ENCODE measurements at regions not wholly inside any gene's neighbourhood (a gene's known extent, or its start where the extent isn't known, plus 50 kb on each side); places are given as distances from the start of the nearest gene placed in this dataset.
"Not testable (repeated sequence)": the region's sequence is repeated elsewhere in the genome, so short reads cannot be mapped to it uniquely, and the experiment has no call there.

GRCh38 chrX:140422501-140422900, 82.4 kb downstream of the SOX3 start:
- in situ Hi-C loops (cut with HindIII; ENCODE audit: low pct_unique_long_range_greater_than_20kb, low sequenced_read_pairs) (no loop called here), intact Hi-C loops (cut with micrococcal nuclease; ENCODE audit: unreplicated experiment) (no loop called here)
- Histone ChIP-seq H3K27me3 (ENCODE audit: control insufficient read depth, insufficient read depth, low read length) (no peaks in the 10 kb centered on the region), H3K4me3 (ENCODE audit: low read depth in 2 of 2, low read length in 2 of 2) (no peak overlapping the region), H3K4me1 (ENCODE audit: control insufficient read depth, insufficient read depth, low read length) (no peaks in the 10 kb centered on the region), H3K27ac (ENCODE audit: low read length) (no peak overlapping the region), H3K9me3 (ENCODE audit: control insufficient read depth, insufficient read depth, low read depth, low read length) (no peaks in the 10 kb centered on the region), H3K36me3 (ENCODE audit: control insufficient read depth, insufficient read depth, low read length) (no peaks in the 10 kb centered on the region)
- BruUV-seq (replicated peaks) = no TSS peak
- TF ChIP-seq POLR2AphosphoS5 (IDR thresholded peaks at IDR 0.05; ENCODE audit: low read depth, low read length) = no peak
- TF ChIP-seq REST (IDR thresholded peaks at IDR 0.05; ENCODE audit: insufficient read depth in 1 of 2, low read depth in 2 of 2, low read length in 1 of 2) = no peak
- no peak for TF ChIP-seq SIN3A (IDR thresholded peaks at IDR 0.05; ENCODE audit: borderline replicate concordance, insufficient read depth, low read depth, low read length)
- TF ChIP-seq TCF7L2 (IDR thresholded peaks at IDR 0.05; ENCODE audit: low read depth, low read length) = no peak
- TF ChIP-seq CTCF (IDR thresholded peaks at IDR 0.05) = no peak
- ATAC-seq (no peak), DNase-seq (ENCODE audit: low read depth, low spot score) (no peak)
- ChIA-PET CTCF (no interaction called here), POLR2A (no interaction called here)

- in situ Hi-C loops (cut with HindIII; ENCODE audit: low pct_unique_long_range_greater_than_20kb, low sequenced_read_pairs) = not testable (repeated sequence)
Measured at GRCh38 chrX:140402131-140402530, 102.7 kb downstream of the SOX3 start.

GRCh38 chrX:140396326-140396725, 108.5 kb downstream of the SOX3 start:
- H3K4me1 ChIP-seq (ENCODE audit: control insufficient read depth, insufficient read depth, low read length); intact Hi-C loops (cut with micrococcal nuclease; ENCODE audit: unreplicated experiment); H3K27ac ChIP-seq (ENCODE audit: low read length); H3K36me3 ChIP-seq (ENCODE audit: control insufficient read depth, insufficient read depth, low read length); DNase-seq (ENCODE audit: low read depth, low spot score); CTCF ChIA-PET; H3K9me3 ChIP-seq (ENCODE audit: control insufficient read depth, insufficient read depth, low read depth, low read length); ATAC-seq; in situ Hi-C loops (cut with HindIII; ENCODE audit: low pct_unique_long_range_greater_than_20kb, low sequenced_read_pairs); POLR2A ChIA-PET; H3K4me3 ChIP-seq (ENCODE audit: low read depth in 2 of 2, low read length in 2 of 2); H3K27me3 ChIP-seq (ENCODE audit: control insufficient read depth, insufficient read depth, low read length); BruUV-seq (replicated peaks): not testable (repeated sequence)

More at GRCh38 chrX:140402131-140402530, 102.7 kb downstream of the SOX3 start:
- CTCF ChIA-PET; BruUV-seq (replicated peaks); H3K27ac ChIP-seq (ENCODE audit: low read length); H3K36me3 ChIP-seq (ENCODE audit: control insufficient read depth, insufficient read depth, low read length); intact Hi-C loops (cut with micrococcal nuclease; ENCODE audit: unreplicated experiment); H3K4me1 ChIP-seq (ENCODE audit: control insufficient read depth, insufficient read depth, low read length); H3K9me3 ChIP-seq (ENCODE audit: control insufficient read depth, insufficient read depth, low read depth, low read length); H3K4me3 ChIP-seq (ENCODE audit: low read depth in 2 of 2, low read length in 2 of 2); H3K27me3 ChIP-seq (ENCODE audit: control insufficient read depth, insufficient read depth, low read length); DNase-seq (ENCODE audit: low read depth, low spot score); ATAC-seq: not testable (repeated sequence)
- POLR2A ChIA-PET = interaction anchor here (0.5 kb wide), 1 partner anchor 37 kb away, joined by 3 read pairs; no protein-coding TSS in a partner anchor
